ENCODE measurements at regions not wholly inside any gene's neighbourhood (a gene's known extent, or its start where the extent isn't known, plus 50 kb on each side); places are given as distances from the start of the nearest gene placed in this dataset.

GRCh38 chr1:78790174-78790573, 140.5 kb downstream of the IFI44 start:
- WGBS (ENCODE audit: extremely low coverage, insufficient coverage, insufficient read length): no CpG with 5 or more reads among the region's 3 CpGs

GRCh38 chr1:78792756-78793155, 143.1 kb downstream of the IFI44 start:
- H4K12ac ChIP-seq (ENCODE audit: low read depth, low read length): no peak overlapping the region
- H4K8ac ChIP-seq (ENCODE audit: low read depth, low read length): no peak overlapping the region
- no peaks in the 10 kb centered on the region for H3K79me2 ChIP-seq (ENCODE audit: control insufficient read depth, insufficient read depth, low read length, poor library complexity)
- no peak overlapping the region for H3K23ac ChIP-seq (ENCODE audit: low read length)
- H3K27me3 ChIP-seq (ENCODE audit: insufficient read depth, low read length): no peaks in the 10 kb centered on the region
- H3K4me1 ChIP-seq (ENCODE audit: control insufficient read depth in 1 of 2, insufficient read depth in 2 of 2, low read length in 2 of 2): no peaks in the 10 kb centered on the region
- no peak overlapping the region for H3K4me2 ChIP-seq (ENCODE audit: low read length)
- H2BK5ac ChIP-seq (ENCODE audit: low read depth, low read length, poor library complexity): no peak overlapping the region
- no peaks in the 10 kb centered on the region for H3K36me3 ChIP-seq (ENCODE audit: control insufficient read depth in 1 of 2, insufficient read depth in 2 of 2, low read length in 2 of 2)
- no CpG with 5 or more reads among the region's 1 CpG for WGBS (ENCODE audit: extremely low coverage, insufficient coverage, insufficient read length)
- no peaks in the 10 kb centered on the region for H3K9me3 ChIP-seq (ENCODE audit: insufficient read depth, low read depth, low read length)
- no peak overlapping the region for H2BK120ac ChIP-seq (ENCODE audit: insufficient read depth, low read length, poor library complexity)
- no peak overlapping the region for H4K91ac ChIP-seq (ENCODE audit: low read depth, low read length)
- H2AK5ac ChIP-seq (ENCODE audit: low read length): no peak overlapping the region
- H3K9ac ChIP-seq (ENCODE audit: low read length): no peak overlapping the region
- no peak overlapping the region for H3K27ac ChIP-seq (ENCODE audit: low read depth, low read length)
- no peak for DNase-seq
- H3K18ac ChIP-seq (ENCODE audit: low read length): no peak overlapping the region
- H3K4ac ChIP-seq (ENCODE audit: low read depth, low read length): no peak overlapping the region
- H3K79me1 ChIP-seq (ENCODE audit: low read length): no peaks in the 10 kb centered on the region
- H2AFZ ChIP-seq (ENCODE audit: insufficient read depth, low read length, poor library complexity): no peak overlapping the region
- H3K4me3 ChIP-seq (ENCODE audit: low read depth, low read length): no peak overlapping the region
- H3K14ac ChIP-seq (ENCODE audit: low read length): no peak overlapping the region
- H2BK12ac ChIP-seq (ENCODE audit: low read length): no peak overlapping the region

More at GRCh38 chr1:78790174-78790573, 140.5 kb downstream of the IFI44 start:
- H3K18ac ChIP-seq (ENCODE audit: low read length): no peak overlapping the region
- no peak overlapping the region for H4K91ac ChIP-seq (ENCODE audit: low read depth, low read length)
- no peaks in the 10 kb centered on the region for H3K4me1 ChIP-seq (ENCODE audit: control insufficient read depth in 1 of 2, insufficient read depth in 2 of 2, low read length in 2 of 2)
- no peak overlapping the region for H4K12ac ChIP-seq (ENCODE audit: low read depth, low read length)
- no peak overlapping the region for H2AK5ac ChIP-seq (ENCODE audit: low read length)
- no peaks in the 10 kb centered on the region for H3K36me3 ChIP-seq (ENCODE audit: control insufficient read depth in 1 of 2, insufficient read depth in 2 of 2, low read length in 2 of 2)
- no peaks in the 10 kb centered on the region for H3K79me1 ChIP-seq (ENCODE audit: low read length)
- no peaks in the 10 kb centered on the region for H3K79me2 ChIP-seq (ENCODE audit: control insufficient read depth, insufficient read depth, low read length, poor library complexity)
- no peak overlapping the region for H2BK120ac ChIP-seq (ENCODE audit: insufficient read depth, low read length, poor library complexity)
- no peak overlapping the region for H4K8ac ChIP-seq (ENCODE audit: low read depth, low read length)
- no peak overlapping the region for H2BK5ac ChIP-seq (ENCODE audit: low read depth, low read length, poor library complexity)
- H3K27ac ChIP-seq (ENCODE audit: low read depth, low read length): no peak overlapping the region
- H2BK12ac ChIP-seq (ENCODE audit: low read length): no peak overlapping the region
- no peaks in the 10 kb centered on the region for H3K27me3 ChIP-seq (ENCODE audit: insufficient read depth, low read length)
- H3K4me3 ChIP-seq (ENCODE audit: low read depth, low read length): no peak overlapping the region
- no peak overlapping the region for H3K4me2 ChIP-seq (ENCODE audit: low read length)
- H3K4ac ChIP-seq (ENCODE audit: low read depth, low read length): no peak overlapping the region
- DNase-seq: no peak
- H3K9me3 ChIP-seq (ENCODE audit: insufficient read depth, low read depth, low read length): no peaks in the 10 kb centered on the region
- no peak overlapping the region for H3K14ac ChIP-seq (ENCODE audit: low read length)
- H2AFZ ChIP-seq (ENCODE audit: insufficient read depth, low read length, poor library complexity): no peak overlapping the region
- no peak overlapping the region for H3K9ac ChIP-seq (ENCODE audit: low read length)
- H3K23ac ChIP-seq (ENCODE audit: low read length): no peak overlapping the region

- Histone ChIP-seq H2BK12ac (ENCODE audit: low read length) (no peak overlapping the region), H2AK5ac (ENCODE audit: low read length) (no peak overlapping the region), H3K27me3 (ENCODE audit: insufficient read depth, low read length) (no peaks in the 10 kb centered on the region), H3K27ac (ENCODE audit: low read depth, low read length) (no peak overlapping the region), H2AFZ (ENCODE audit: insufficient read depth, low read length, poor library complexity) (no peak overlapping the region), H2BK120ac (ENCODE audit: insufficient read depth, low read length, poor library complexity) (no peak overlapping the region), H4K12ac (ENCODE audit: low read depth, low read length) (no peak overlapping the region), H3K4me3 (ENCODE audit: low read depth, low read length) (no peak overlapping the region), H4K91ac (ENCODE audit: low read depth, low read length) (no peak overlapping the region), H3K4me1 (ENCODE audit: control insufficient read depth in 1 of 2, insufficient read depth in 2 of 2, low read length in 2 of 2) (no peaks in the 10 kb centered on the region), H3K4me2 (ENCODE audit: low read length) (no peak overlapping the region), H3K23ac (ENCODE audit: low read length) (no peak overlapping the region), H3K14ac (ENCODE audit: low read length) (no peak overlapping the region), H3K4ac (ENCODE audit: low read depth, low read length) (no peak overlapping the region), H3K79me1 (ENCODE audit: low read length) (no peaks in the 10 kb centered on the region), H2BK5ac (ENCODE audit: low read depth, low read length, poor library complexity) (no peak overlapping the region), H3K36me3 (ENCODE audit: control insufficient read depth in 1 of 2, insufficient read depth in 2 of 2, low read length in 2 of 2) (no peaks in the 10 kb centered on the region), H3K79me2 (ENCODE audit: control insufficient read depth, insufficient read depth, low read length, poor library complexity) (no peaks in the 10 kb centered on the region), H3K9ac (ENCODE audit: low read length) (no peak overlapping the region), H3K9me3 (ENCODE audit: insufficient read depth, low read depth, low read length) (no peaks in the 10 kb centered on the region), H4K8ac (ENCODE audit: low read depth, low read length) (no peak overlapping the region), H3K18ac (ENCODE audit: low read length) (no peak overlapping the region)
- DNase-seq: no peak
- no CpG with 5 or more reads among the region's 3 CpGs for WGBS (ENCODE audit: extremely low coverage, insufficient coverage, insufficient read length)
Observed at GRCh38 chr1:78797108-78797781, 147.6 kb downstream of the IFI44 start.

- Histone ChIP-seq H2AFZ (ENCODE audit: insufficient read depth, low read length, poor library complexity) (no peak overlapping the region), H3K14ac (ENCODE audit: low read length) (no peak overlapping the region), H3K4me3 (ENCODE audit: low read depth, low read length) (no peak overlapping the region), H3K4me1 (ENCODE audit: control insufficient read depth in 1 of 2, insufficient read depth in 2 of 2, low read length in 2 of 2) (no peaks in the 10 kb centered on the region), H3K27me3 (ENCODE audit: insufficient read depth, low read length) (no peaks in the 10 kb centered on the region), H2BK12ac (ENCODE audit: low read length) (no peak overlapping the region), H3K79me1 (ENCODE audit: low read length) (no peaks in the 10 kb centered on the region), H4K12ac (ENCODE audit: low read depth, low read length) (no peak overlapping the region), H4K91ac (ENCODE audit: low read depth, low read length) (no peak overlapping the region), H3K36me3 (ENCODE audit: control insufficient read depth in 1 of 2, insufficient read depth in 2 of 2, low read length in 2 of 2) (no peaks in the 10 kb centered on the region), H3K27ac (ENCODE audit: low read depth, low read length) (no peak overlapping the region), H3K9me3 (ENCODE audit: insufficient read depth, low read depth, low read length) (no peaks in the 10 kb centered on the region), H3K9ac (ENCODE audit: low read length) (no peak overlapping the region), H3K4me2 (ENCODE audit: low read length) (no peak overlapping the region), H4K8ac (ENCODE audit: low read depth, low read length) (no peak overlapping the region), H3K23ac (ENCODE audit: low read length) (no peak overlapping the region), H2BK5ac (ENCODE audit: low read depth, low read length, poor library complexity) (no peak overlapping the region), H3K18ac (ENCODE audit: low read length) (no peak overlapping the region), H2BK120ac (ENCODE audit: insufficient read depth, low read length, poor library complexity) (no peak overlapping the region), H2AK5ac (ENCODE audit: low read length) (no peak overlapping the region), H3K79me2 (ENCODE audit: control insufficient read depth, insufficient read depth, low read length, poor library complexity) (no peaks in the 10 kb centered on the region), H3K4ac (ENCODE audit: low read depth, low read length) (no peak overlapping the region)
- WGBS (ENCODE audit: extremely low coverage, insufficient coverage, insufficient read length): no CpG with 5 or more reads among the region's 1 CpG
- no peak for DNase-seq
Observed at GRCh38 chr1:78799926-78800325, 150.3 kb downstream of the IFI44 start.

Measured in trophoblast cell (in vitro differentiated cells and primary cell).